ENCODE measurements at regions not wholly inside any gene's neighbourhood (a gene's known extent, or its start where the extent isn't known, plus 50 kb on each side); places are given as distances from the start of the nearest gene placed in this dataset.

- no peak for TF ChIP-seq CTCF (IDR thresholded peaks at IDR 0.05; ENCODE audit: borderline replicate concordance, control extremely low read depth, extremely low read depth, insufficient read depth, missing control alignments)
- in situ Hi-C loops (cut with MboI; ENCODE audit: low sequenced_read_pairs, unreplicated experiment), result no loop called here
Observed at GRCh38 chr3:55352668-55353067, 134.4 kb downstream of the WNT5A start.

DNA sequence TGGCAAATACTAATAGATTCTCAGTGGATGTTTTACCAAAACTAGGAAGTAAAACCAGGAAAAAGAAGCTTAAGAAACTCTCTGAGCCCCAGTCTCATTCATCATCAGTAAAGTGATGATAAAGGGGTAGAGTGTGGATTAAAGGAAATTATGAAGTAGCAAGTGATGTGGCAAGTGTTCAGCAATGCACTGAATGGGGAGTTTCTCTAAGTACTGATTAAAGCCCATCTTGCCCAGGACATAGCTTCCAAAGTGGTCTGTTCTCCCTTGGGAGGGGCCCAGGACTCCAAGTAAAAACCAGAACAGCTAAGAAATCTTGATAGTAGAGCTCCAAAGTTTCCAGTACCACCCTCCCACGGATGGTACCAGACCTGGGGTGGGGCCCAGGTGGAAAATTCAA lies 137.3 kb downstream of the WNT5A start:
- in situ Hi-C loops (cut with MboI; ENCODE audit: low sequenced_read_pairs, unreplicated experiment), result no loop called here
- no peak for TF ChIP-seq CTCF (IDR thresholded peaks at IDR 0.05; ENCODE audit: borderline replicate concordance, control extremely low read depth, extremely low read depth, insufficient read depth, missing control alignments)
- no peak for DNase-seq (ENCODE audit: low spot score)

More at GRCh38 chr3:55352668-55353067, 134.4 kb downstream of the WNT5A start:
- no peak for DNase-seq (ENCODE audit: low spot score)

DNA sequence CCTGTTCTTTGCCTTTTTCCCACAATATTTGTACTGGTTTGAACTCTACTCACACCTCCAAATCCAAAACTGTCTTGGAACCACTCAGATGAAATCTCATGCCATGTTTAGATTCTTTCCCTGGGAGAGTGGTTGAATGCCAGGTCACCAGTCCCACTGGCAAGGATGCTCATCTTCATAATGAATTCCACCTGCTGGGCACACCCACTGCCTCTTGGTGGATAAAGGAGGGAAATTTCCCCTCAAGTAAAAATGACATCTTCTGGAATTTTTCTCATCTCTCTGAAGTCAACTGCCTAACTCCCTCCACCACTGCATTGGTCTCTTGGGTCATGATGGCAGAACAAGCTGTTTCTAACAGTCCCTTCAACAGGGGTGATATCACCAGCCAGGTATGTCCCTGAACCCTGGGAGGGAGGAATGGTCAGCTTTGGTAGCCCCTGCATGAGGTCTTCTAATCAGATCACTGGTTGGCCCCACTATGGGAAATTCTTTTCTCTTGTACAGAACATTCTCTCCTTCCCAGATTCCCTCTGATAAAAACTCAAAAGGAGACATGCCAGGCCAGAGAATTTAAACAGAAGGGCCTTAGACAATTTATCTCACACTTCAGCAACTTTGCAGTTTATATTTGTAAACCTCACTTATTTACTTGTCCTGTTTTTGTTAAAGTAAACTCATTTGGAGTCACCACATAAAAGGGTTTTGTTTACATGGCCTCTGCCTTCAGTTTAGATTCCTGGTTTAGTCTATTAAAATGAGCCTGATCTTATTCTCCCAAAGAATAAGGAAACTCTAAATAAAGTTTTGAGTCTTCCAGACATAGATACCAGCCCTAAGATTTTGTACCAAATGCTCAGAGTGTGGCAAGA lies 143.4 kb downstream of the WNT5A start:
- DNase-seq (ENCODE audit: low spot score), result no peak
- no peak for TF ChIP-seq CTCF (IDR thresholded peaks at IDR 0.05; ENCODE audit: borderline replicate concordance, control extremely low read depth, extremely low read depth, insufficient read depth, missing control alignments)
- in situ Hi-C loops (cut with MboI; ENCODE audit: low sequenced_read_pairs, unreplicated experiment), result no loop called here

- in situ Hi-C loops (cut with MboI; ENCODE audit: low sequenced_read_pairs, unreplicated experiment), result no loop called here
- DNase-seq (ENCODE audit: low spot score), result no peak
- TF ChIP-seq CTCF (IDR thresholded peaks at IDR 0.05; ENCODE audit: borderline replicate concordance, control extremely low read depth, extremely low read depth, insufficient read depth, missing control alignments), result no peak
Observed at GRCh38 chr3:55341502-55342031, 145.5 kb downstream of the WNT5A start.

DNA sequence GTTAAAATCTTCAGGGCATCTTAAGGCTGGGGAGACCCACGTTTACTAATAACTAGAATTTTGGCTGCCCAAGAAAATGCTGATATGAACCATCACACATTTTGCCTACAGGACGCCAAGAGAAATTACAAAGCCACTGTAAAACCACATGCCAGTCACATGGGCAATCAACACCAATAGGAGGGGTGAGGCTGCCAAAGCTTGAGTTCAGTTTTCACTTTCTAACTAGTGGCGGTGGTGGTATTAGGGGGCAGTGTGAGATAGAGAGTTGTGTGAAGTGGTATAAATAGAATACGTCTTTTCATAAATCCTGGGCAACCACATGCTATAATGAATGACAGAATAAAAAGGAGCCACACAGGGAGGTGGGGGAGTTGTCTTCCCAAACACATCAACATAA lies 147.3 kb downstream of the WNT5A start:
- DNase-seq (ENCODE audit: low spot score), result no peak

DNA sequence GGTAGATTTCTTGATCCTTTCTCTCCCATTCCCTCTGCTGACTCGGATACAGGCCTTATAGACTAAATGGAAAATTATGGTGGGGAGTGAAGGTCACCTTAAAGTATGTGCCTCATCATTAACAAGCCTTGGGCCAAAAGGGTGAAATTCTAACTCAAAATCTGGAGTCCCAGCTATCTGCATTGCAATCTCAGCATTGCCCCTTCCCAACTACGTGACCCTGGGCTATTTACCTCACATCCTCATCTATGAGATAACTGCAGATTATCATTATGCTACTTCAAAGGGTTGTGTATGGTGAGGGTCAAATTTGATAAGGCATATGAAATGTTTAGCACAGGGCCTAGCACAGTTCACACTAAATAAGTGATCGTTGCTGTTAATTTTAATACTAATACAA lies 147.7 kb downstream of the WNT5A start:
- no peak for DNase-seq (ENCODE audit: low spot score)
- no peak for TF ChIP-seq CTCF (IDR thresholded peaks at IDR 0.05; ENCODE audit: borderline replicate concordance, control extremely low read depth, extremely low read depth, insufficient read depth, missing control alignments)
- in situ Hi-C loops (cut with MboI; ENCODE audit: low sequenced_read_pairs, unreplicated experiment), result no loop called here

More for the DNA sequence above, 147.3 kb downstream of the WNT5A start:
- no peak for TF ChIP-seq CTCF (IDR thresholded peaks at IDR 0.05; ENCODE audit: borderline replicate concordance, control extremely low read depth, extremely low read depth, insufficient read depth, missing control alignments)
- in situ Hi-C loops (cut with MboI; ENCODE audit: low sequenced_read_pairs, unreplicated experiment), result no loop called here

Measured in GM13976 (cell line).